CD8-positive, alpha-beta memory T cell (primary cell): ENCODE measurements at regions not wholly inside any gene's neighbourhood (a gene's known extent, or its start where the extent isn't known, plus 50 kb on each side); places are given as distances from the start of the nearest gene placed in this dataset.

Experiments
- CTCF ChIA-PET: fragments of 350-600 bp; sonication (Branson Sonifier 250); formaldehyde crosslinking; loops from one replicate; lab custom pipeline; 2021; ENCODE audit warnings: antibody characterized with exemption; lab: Charles Lee
- POLR2A ChIA-PET: fragments of 350-600 bp; sonication (Branson Sonifier 250); formaldehyde crosslinking; loops from one replicate; lab custom pipeline; 2021; ENCODE audit warnings: antibody characterized with exemption; lab: Charles Lee
- DNase-seq, 5 donors: peaks; one replicate each; pipeline versions ENCODE4 v3.0.0 to v3.0.0-alpha.2; 2020 to 2022; ENCODE audit warnings: mixed read lengths in 1 of 5
- H3K27ac ChIP-seq: one replicate; pipeline ENCODE4 v1.7.0; 2013; ENCODE audit warnings: low read depth, mild to moderate bottlenecking, low read length, moderate library complexity
- H3K27me3 ChIP-seq: 2 replicates; pipeline ENCODE4 v1.7.0; 2013; ENCODE audit warnings: low read length, mild to moderate bottlenecking; ENCODE audit not compliant: insufficient read depth, poor library complexity, severe bottlenecking
- H3K36me3 ChIP-seq: 2 replicates; pipeline ENCODE4 v1.7.0; 2013; ENCODE audit warnings: mild to moderate bottlenecking, low read length, moderate library complexity; ENCODE audit not compliant: insufficient read depth
- H3K4me1 ChIP-seq: 2 replicates; pipeline ENCODE4 v1.7.0; 2013; ENCODE audit warnings: mild to moderate bottlenecking, low read length, moderate library complexity; ENCODE audit not compliant: insufficient read depth
- H3K4me3 ChIP-seq: 2 replicates; pipeline ENCODE4 v1.7.0; 2013; ENCODE audit warnings: mild to moderate bottlenecking, low read length
- H3K9me3 ChIP-seq: 2 replicates; pipeline ENCODE4 v1.7.0; 2013; ENCODE audit warnings: mild to moderate bottlenecking, low read length
- H3K27ac Mint-ChIP-seq, 8 donors: one replicate each; pipeline ENCODE4 v1.8.0; 2020 to 2021; ENCODE audit warnings: mixed read lengths in 8 of 8, mild to moderate bottlenecking in 6 of 8, inconsistent platforms in 3 of 8, moderate library complexity in 3 of 8
- H3K27me3 Mint-ChIP-seq, 2 donors: one replicate each; pipeline ENCODE4 v1.8.0; 2020 to 2021; ENCODE audit warnings: mixed read lengths in 2 of 2, mild to moderate bottlenecking in 1 of 2, moderate library complexity in 1 of 2
- H3K36me3 Mint-ChIP-seq, 3 donors: one replicate each; pipeline ENCODE4 v1.8.0; 2020 to 2021; ENCODE audit warnings: mixed read lengths in 3 of 3, inconsistent platforms in 1 of 3, mild to moderate bottlenecking in 1 of 3
- H3K4me1 Mint-ChIP-seq, 3 donors: one replicate each; pipeline ENCODE4 v1.8.0; 2020 to 2021; ENCODE audit warnings: mixed read lengths in 3 of 3, inconsistent platforms in 1 of 3, mild to moderate bottlenecking in 1 of 3
- H3K4me3 Mint-ChIP-seq, 7 donors: one replicate each; pipeline ENCODE4 v1.8.0; 2020 to 2021; ENCODE audit warnings: mixed read lengths in 7 of 7, mild to moderate bottlenecking in 6 of 7, moderate library complexity in 4 of 7, inconsistent platforms in 2 of 7
- H3K9me3 Mint-ChIP-seq, 5 donors: one replicate each; pipeline ENCODE4 v1.8.0; 2020 to 2022; ENCODE audit warnings: mixed read lengths in 5 of 5, mild to moderate bottlenecking in 3 of 5, moderate library complexity in 2 of 5, inconsistent platforms in 1 of 5

DNA sequence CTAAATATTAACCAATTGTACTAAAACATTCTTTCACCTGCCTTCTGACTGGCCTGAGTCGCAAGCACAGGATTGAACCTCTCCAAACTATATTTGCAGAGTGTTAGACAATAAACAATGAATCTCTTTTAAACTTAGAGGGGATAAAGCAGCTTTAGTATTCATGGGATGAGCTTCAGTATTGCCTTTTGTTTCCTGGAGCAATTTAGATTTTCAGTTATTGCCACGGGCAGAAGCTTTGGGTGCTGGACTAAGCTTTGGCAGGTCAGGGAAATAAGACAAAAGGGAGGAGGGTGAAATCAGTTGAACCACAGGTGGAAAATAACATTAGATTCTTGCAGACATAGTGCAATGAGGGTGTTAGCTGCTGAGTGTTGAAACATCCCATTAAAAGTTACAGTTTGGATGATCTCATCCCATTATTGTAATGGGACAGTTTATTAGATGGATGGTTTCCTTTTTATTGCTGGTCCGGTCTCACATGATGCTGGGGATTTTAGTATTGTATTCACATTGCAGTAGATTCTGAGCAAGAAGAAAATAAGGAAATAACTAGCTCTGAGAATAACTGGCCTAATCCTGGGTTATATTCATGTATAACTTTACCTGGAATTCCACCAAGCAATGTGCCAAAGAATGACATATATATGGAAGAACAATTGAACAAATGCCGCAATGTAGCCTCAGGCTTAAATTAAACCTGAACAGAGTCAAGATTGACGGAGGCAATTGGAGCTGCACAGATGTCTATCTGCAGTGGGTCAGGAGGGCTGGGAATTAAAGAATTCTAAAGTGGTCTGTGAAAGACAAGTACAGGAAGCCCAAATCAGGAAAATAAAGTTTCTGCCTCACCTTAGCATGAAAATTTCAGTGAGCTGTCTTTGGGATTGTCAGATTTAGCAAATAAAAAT lies 1092.8 kb upstream of the SEL1L start:
- Histone ChIP-seq H3K27me3 (no peaks in the 10 kb centered on the region), H3K27ac (no peak overlapping the region), H3K36me3 (no peaks in the 10 kb centered on the region), H3K9me3 (no peaks in the 10 kb centered on the region), H3K4me1 (no peaks in the 10 kb centered on the region), H3K4me3 (no peak overlapping the region)
- H3K9me3 Mint-ChIP-seq, result peaks cover 0 to 29% (median 13%) of the 10 kb centered on the region in 5 donors
- ChIA-PET POLR2A (no interaction called here), CTCF (no interaction called here)
- H3K36me3 Mint-ChIP-seq, result no peaks in the 10 kb centered on the region
- H3K4me1 Mint-ChIP-seq, result no peaks in the 10 kb centered on the region
- no peak overlapping the region for H3K4me3 Mint-ChIP-seq
- DNase-seq, result no peak
- no peaks in the 10 kb centered on the region for H3K27me3 Mint-ChIP-seq
- no peak overlapping the region for H3K27ac Mint-ChIP-seq

DNA sequence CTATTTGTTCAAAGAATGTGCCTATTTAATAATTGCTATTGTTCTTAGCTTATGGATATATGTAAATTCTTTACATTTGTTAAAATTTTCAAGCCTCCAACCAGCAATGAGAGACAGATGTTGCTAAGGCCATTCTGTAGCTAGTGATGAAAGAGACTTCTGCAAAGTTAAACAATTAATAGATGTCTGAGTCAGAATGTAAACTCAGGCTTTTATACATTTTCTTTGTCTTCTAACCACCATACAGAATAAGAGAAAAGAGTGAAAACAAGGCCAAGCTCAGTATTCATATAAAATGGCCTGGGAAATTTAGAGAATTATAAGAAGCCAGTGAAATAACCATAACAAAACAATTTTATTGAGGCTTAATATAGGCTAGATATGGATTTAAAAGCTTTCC lies 1102.3 kb upstream of the SEL1L start:
- H3K27me3 ChIP-seq, result no peaks in the 10 kb centered on the region
- no peak for DNase-seq
- no peaks in the 10 kb centered on the region for H3K4me1 ChIP-seq
- Mint-ChIP-seq H3K9me3 (peaks cover 14 to 38% (median 22%) of the 10 kb centered on the region in 5 donors), H3K27ac (no peak overlapping the region), H3K27me3 (no peaks in the 10 kb centered on the region), H3K4me3 (no peak overlapping the region), H3K4me1 (no peaks in the 10 kb centered on the region), H3K36me3 (no peaks in the 10 kb centered on the region)
- POLR2A ChIA-PET, result no interaction called here
- no peaks in the 10 kb centered on the region for H3K36me3 ChIP-seq
- no peak overlapping the region for H3K27ac ChIP-seq
- H3K9me3 ChIP-seq, result no peaks in the 10 kb centered on the region
- H3K4me3 ChIP-seq, result no peak overlapping the region
- CTCF ChIA-PET, result no interaction called here

DNA sequence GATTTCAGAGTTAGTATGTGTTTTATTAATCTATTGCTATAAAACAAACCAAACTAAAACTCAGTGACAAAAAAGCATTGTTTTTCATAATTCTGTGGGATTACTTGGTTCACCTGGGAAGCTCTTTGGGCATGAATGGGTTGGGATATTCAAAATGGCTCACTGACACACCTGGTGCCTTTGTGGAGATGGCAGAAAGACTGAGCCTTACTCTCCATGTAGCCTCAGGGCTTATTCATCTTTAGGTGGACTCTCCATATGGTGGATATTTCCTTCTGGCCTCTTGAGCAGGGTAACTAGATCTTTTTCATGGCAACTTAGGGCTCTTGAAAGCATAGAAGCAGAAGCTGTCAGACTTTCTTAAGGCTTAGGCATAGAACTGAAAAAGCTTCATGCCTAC lies 1102.8 kb upstream of the SEL1L start:
- Mint-ChIP-seq H3K4me3 (no peak overlapping the region), H3K27me3 (no peaks in the 10 kb centered on the region), H3K36me3 (no peaks in the 10 kb centered on the region), H3K9me3 (peaks cover 13 to 35% (median 22%) of the 10 kb centered on the region in 5 donors), H3K4me1 (no peaks in the 10 kb centered on the region), H3K27ac (no peak overlapping the region)
- POLR2A ChIA-PET, result no interaction called here
- no peak overlapping the region for H3K27ac ChIP-seq
- no peaks in the 10 kb centered on the region for H3K27me3 ChIP-seq
- H3K4me3 ChIP-seq, result no peak overlapping the region
- no peaks in the 10 kb centered on the region for H3K36me3 ChIP-seq
- CTCF ChIA-PET, result no interaction called here
- no peak for DNase-seq
- H3K9me3 ChIP-seq, result no peaks in the 10 kb centered on the region
- no peaks in the 10 kb centered on the region for H3K4me1 ChIP-seq

DNA sequence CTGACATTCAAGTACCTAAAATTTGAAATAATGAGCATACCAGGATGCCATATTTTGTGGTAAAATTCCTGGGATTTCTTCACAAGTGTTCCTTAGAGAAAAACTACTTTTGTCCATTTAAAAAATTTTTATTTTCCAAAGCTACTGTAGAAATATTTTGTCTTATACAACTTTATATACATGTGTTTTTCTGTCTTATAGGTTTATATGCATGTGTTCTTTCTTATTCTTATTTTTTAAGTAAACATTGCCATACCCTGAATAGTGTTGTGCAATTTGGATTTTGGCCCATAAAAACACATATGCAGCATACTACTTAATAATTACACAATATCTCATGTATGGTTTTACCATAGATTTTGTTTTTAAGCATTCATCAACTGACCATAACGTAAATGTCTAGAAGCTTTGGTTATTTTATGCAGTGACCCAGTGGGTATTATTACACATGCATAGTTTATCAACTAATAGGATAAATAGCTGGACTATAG lies 1107.4 kb upstream of the SEL1L start:
- CTCF ChIA-PET, result no interaction called here
- no peak overlapping the region for H3K4me3 ChIP-seq
- no peak overlapping the region for H3K27ac ChIP-seq
- no peaks in the 10 kb centered on the region for H3K9me3 ChIP-seq
- no peaks in the 10 kb centered on the region for H3K36me3 ChIP-seq
- POLR2A ChIA-PET, result no interaction called here
- no peaks in the 10 kb centered on the region for H3K27me3 Mint-ChIP-seq
- H3K4me3 Mint-ChIP-seq, result no peak overlapping the region
- H3K4me1 Mint-ChIP-seq, result no peaks in the 10 kb centered on the region
- H3K9me3 Mint-ChIP-seq, result peaks cover 6 to 22% (median 8%) of the 10 kb centered on the region in 5 donors
- no peaks in the 10 kb centered on the region for H3K4me1 ChIP-seq
- no peak overlapping the region for H3K27ac Mint-ChIP-seq
- DNase-seq, result no peak
- H3K36me3 Mint-ChIP-seq, result no peaks in the 10 kb centered on the region
- no peaks in the 10 kb centered on the region for H3K27me3 ChIP-seq

DNA sequence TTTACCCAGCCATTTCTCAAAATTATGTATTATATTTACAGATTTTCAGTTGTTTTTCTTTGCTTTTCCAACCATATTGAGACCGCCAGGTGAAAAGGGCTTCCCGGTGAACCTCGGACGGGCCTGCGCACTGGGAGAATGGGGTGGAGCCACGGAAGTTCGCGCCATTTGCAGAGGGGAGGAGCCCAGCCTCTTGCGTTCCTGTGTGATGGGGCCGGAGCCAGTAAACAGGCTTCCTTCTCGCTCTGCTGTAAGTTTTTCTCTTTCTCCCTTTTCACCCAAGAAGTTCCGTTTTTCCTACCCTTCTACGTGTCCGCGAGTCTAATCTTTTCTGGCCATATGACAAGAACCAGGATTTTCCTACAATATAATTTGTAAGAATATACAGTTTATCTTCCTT lies 1108.8 kb upstream of the SEL1L start:
- no peak overlapping the region for H3K27ac Mint-ChIP-seq
- H3K27ac ChIP-seq, result no peak overlapping the region
- no peaks in the 10 kb centered on the region for H3K27me3 ChIP-seq
- no peaks in the 10 kb centered on the region for H3K27me3 Mint-ChIP-seq
- H3K4me1 Mint-ChIP-seq, result no peaks in the 10 kb centered on the region
- no peaks in the 10 kb centered on the region for H3K36me3 ChIP-seq
- DNase-seq, result peak in 1 of 5 donors; percentile 12
- H3K4me3 ChIP-seq, result no peak overlapping the region
- peak overlapping the region in 2 of 7 donors; percentile 37 to 45 for H3K4me3 Mint-ChIP-seq
- ChIA-PET CTCF (no interaction called here), POLR2A (no interaction called here)
- H3K4me1 ChIP-seq, result no peaks in the 10 kb centered on the region
- peaks cover 6 to 15% (median 8%) of the 10 kb centered on the region in 5 donors for H3K9me3 Mint-ChIP-seq
- no peaks in the 10 kb centered on the region for H3K36me3 Mint-ChIP-seq
- no peaks in the 10 kb centered on the region for H3K9me3 ChIP-seq

DNA sequence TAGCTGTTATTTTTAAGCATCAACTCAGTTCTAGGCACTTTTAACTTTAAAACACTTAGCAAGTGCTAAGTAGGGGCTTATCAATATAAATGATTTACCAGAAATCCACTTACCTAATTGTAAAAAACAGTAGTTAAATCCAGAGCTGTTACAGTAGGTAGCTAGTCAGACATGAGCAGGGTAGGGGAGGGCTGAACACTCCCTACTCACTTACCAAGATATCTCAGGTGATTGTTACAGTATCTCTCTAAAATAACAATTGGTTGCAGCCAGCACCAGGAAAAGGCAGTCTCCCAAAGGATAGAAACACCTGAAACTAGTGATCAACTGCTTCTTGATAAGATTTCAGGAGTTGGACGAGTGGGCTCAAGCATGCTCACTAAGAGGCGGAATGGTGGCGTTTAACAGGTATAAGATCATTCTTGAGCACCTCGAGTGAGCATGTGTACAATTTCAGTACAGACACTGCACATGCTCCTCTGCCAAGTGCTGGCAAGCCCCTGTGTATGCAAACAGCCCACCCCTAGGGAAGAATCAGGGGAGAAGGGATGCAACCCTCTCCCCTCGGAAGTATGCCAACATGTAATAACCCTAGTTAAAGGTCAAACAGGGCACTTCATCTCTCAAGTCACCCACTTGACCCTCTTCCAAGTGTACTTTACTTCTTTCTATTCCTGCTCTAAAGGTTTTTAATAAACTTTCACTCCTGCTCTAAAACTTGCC lies 1113.6 kb upstream of the SEL1L start:
- no peak overlapping the region for H3K27ac ChIP-seq
- DNase-seq, result no peak
- POLR2A ChIA-PET, result no interaction called here
- Mint-ChIP-seq H3K4me1 (no peaks in the 10 kb centered on the region), H3K36me3 (no peaks in the 10 kb centered on the region), H3K9me3 (peaks cover 2 to 10% (median 10%) of the 10 kb centered on the region in 5 donors), H3K27ac (no peak overlapping the region), H3K27me3 (no peaks in the 10 kb centered on the region), H3K4me3 (no peak overlapping the region)
- no peaks in the 10 kb centered on the region for H3K27me3 ChIP-seq
- no peak overlapping the region for H3K4me3 ChIP-seq
- H3K36me3 ChIP-seq, result no peaks in the 10 kb centered on the region
- CTCF ChIA-PET, result no interaction called here
- no peaks in the 10 kb centered on the region for H3K9me3 ChIP-seq
- no peaks in the 10 kb centered on the region for H3K4me1 ChIP-seq

DNA sequence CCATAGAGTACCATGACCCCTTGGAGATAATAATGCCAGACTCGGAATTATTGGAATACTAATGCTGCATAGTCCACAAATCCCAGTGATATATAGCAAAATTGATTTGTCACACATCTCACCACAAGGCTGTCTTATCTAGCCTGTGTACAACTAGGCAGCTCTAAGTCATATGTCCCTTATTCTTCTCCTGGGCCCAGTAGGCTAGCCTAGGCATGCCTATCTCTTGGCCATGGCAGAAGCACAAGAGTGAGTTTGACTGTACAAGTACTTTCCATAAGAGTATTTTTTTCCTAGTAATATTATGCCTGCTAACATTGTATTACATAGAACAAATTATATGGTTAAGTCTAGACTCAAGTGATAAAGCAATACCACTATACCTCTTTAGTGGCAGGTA lies 1122.1 kb upstream of the SEL1L start:
- no peak for DNase-seq
- no peaks in the 10 kb centered on the region for H3K9me3 ChIP-seq
- no peak overlapping the region for H3K4me3 ChIP-seq
- H3K36me3 ChIP-seq, result no peaks in the 10 kb centered on the region
- H3K36me3 Mint-ChIP-seq, result no peaks in the 10 kb centered on the region
- H3K4me1 Mint-ChIP-seq, result no peaks in the 10 kb centered on the region
- H3K27me3 ChIP-seq, result no peaks in the 10 kb centered on the region
- ChIA-PET CTCF (no interaction called here), POLR2A (no interaction called here)
- peaks cover 3 to 16% (median 5%) of the 10 kb centered on the region in 5 donors for H3K9me3 Mint-ChIP-seq
- H3K27ac ChIP-seq, result no peak overlapping the region
- H3K27ac Mint-ChIP-seq, result no peak overlapping the region
- no peak overlapping the region for H3K4me3 Mint-ChIP-seq
- no peaks in the 10 kb centered on the region for H3K27me3 Mint-ChIP-seq
- H3K4me1 ChIP-seq, result no peaks in the 10 kb centered on the region

DNA sequence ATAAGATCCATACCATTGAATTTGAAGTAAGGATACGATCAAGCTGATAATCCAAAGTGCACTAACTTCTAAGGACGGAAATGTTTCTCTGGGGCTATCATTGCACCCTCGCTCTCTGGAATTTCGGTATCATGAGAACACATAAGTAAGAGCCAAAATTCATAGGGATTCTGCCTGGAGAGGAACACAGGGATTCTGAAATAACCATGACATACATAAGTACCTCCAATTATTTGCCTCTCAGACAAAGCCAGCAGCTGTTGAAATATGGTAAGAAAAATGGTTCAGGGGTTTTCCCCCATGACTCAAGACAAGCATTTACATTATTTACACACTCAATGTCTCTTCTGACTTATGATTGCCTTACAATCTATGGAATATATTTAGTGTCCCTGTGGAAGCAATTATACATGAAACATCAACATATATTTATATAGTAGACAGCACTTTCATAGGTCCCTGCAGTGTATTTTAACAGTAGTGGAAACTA lies 1123.6 kb upstream of the SEL1L start:
- H3K36me3 ChIP-seq, result no peaks in the 10 kb centered on the region
- H3K9me3 Mint-ChIP-seq, result peaks cover 4 to 21% (median 5%) of the 10 kb centered on the region in 5 donors
- DNase-seq, result no peak
- H3K27me3 ChIP-seq, result no peaks in the 10 kb centered on the region
- H3K36me3 Mint-ChIP-seq, result no peaks in the 10 kb centered on the region
- no peak overlapping the region for H3K4me3 Mint-ChIP-seq
- no peaks in the 10 kb centered on the region for H3K4me1 Mint-ChIP-seq
- CTCF ChIA-PET, result no interaction called here
- no peaks in the 10 kb centered on the region for H3K4me1 ChIP-seq
- no peaks in the 10 kb centered on the region for H3K27me3 Mint-ChIP-seq
- H3K4me3 ChIP-seq, result no peak overlapping the region
- POLR2A ChIA-PET, result no interaction called here
- no peak overlapping the region for H3K27ac ChIP-seq
- no peaks in the 10 kb centered on the region for H3K9me3 ChIP-seq
- H3K27ac Mint-ChIP-seq, result no peak overlapping the region
